NCI-H1092 (cell line): ENCODE measurements at regions not wholly inside any gene's neighbourhood (a gene's known extent, or its start where the extent isn't known, plus 50 kb on each side); places are given as distances from the start of the nearest gene placed in this dataset.
"Not testable (repeated sequence)": the region's sequence is repeated elsewhere in the genome, so short reads cannot be mapped to it uniquely, and the experiment has no call there.

ENCODE experiments used
- DNase-seq: peaks from one replicate; lab custom pipeline; 2025; lab: John Stamatoyannopoulos, UW

DNA sequence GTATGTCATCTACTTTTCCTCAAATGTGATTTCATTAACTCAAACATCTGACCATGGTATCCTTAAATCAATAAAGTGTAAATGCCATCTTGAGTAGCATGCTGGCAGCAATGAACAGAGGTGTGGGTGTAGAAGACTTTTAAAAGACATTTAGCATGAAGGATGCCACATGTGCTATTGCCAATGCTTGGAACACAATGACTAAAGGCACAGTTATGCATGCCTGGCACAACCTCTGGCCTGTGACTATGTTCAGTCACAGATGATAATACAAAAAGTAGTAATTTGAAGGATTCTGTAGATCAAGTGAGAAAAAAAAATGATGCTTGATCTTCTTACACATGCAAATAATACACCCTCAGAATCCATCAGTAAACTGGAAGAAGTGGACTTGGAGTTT is 938.9 kb upstream of the ADGRL4 start:
- DNase-seq = no peak

GRCh38 chr1:79929356-79929755 is 922.8 kb upstream of the ADGRL4 start:
- DNase-seq = no peak

- no peak for DNase-seq
Observed at GRCh38 chr1:79928901-79929300, 922.4 kb upstream of the ADGRL4 start.

- no peak for DNase-seq
Observed at GRCh38 chr1:79920960-79921669, 914.6 kb upstream of the ADGRL4 start.

DNA sequence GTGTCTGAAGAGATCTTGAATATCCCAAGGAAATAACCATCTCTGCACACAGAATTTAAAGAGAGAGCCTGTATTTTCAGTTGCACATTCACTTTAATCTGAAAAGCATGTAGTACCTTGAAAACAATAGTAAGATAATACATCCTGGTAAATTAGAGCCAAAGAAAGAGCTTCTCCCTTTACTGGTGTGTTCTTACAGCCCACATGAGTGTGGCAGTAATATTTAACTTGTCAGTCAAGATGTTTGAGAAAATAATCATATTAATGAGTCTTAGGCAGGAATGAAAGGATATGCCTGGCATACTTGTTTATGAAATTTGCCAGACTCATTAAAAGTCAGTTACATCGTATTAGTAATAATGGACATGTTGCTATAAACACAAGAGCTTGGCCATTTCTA is 908.4 kb upstream of the ADGRL4 start:
- DNase-seq = no peak

GRCh38 chr1:79912813-79913212 is 906.3 kb upstream of the ADGRL4 start:
- DNase-seq = no peak

DNA sequence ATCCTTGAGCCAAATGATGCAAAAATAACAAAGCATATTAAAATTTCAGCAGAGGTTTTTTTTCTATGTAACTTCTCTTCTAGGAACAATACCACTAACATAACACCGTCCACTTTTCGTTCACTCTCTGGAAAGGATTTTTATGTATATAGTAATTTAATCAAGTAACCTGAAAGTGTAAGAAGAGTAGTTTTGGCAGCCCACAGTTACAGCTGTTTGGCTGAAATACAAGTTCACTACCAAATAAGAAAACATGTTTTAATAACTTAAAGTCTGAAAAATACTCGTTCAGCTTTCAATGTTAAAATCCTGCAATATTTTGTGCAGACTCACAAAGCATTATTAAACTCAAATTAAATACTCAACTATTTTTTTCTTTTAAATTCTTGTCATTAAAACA is 896.8 kb upstream of the ADGRL4 start:
- DNase-seq = no peak

- DNase-seq = no peak
Observed at GRCh38 chr1:79902418-79902817, 895.9 kb upstream of the ADGRL4 start.

DNA sequence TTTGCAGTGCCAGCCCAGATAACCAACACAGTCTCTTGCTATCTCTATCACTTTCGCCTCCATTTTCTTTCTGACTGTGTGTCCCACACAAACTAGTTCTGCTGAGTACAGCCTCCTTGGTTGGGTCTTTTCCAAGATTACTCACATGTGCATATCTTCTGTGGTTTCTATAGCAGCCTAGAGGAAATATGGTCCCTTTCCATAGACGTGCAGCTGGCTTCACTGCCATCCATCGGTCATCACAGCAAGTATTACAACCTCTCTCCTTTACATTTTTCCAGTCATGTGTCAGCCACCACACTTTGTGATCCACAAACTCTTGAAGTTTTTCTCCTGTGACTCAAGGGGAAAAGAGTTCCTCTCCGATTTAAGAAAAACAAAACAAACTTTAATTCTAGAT is 893.4 kb upstream of the ADGRL4 start:
- no peak for DNase-seq

- DNase-seq = no peak
Observed at GRCh38 chr1:79896140-79896539, 889.6 kb upstream of the ADGRL4 start.

DNA sequence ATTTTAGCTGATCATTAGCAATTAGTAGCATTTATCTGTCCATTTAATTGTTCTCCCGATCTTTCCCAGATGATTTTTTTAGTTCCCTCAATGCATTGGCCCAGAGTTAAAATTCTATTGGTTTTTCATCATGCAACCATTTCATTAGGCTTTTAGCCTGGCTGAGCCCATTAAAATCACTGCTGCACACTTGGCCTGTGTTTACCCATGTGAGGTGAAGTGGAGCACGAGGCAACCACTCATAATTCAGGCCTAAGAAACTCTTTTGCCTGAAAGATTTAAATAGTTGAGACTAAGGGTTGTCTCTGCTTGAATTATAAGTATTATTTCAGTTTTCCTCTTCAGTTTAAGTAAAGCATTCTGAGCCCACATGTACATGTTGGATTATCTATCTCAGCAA is 889.0 kb upstream of the ADGRL4 start:
- no peak for DNase-seq

GRCh38 chr1:79894129-79894528 is 887.6 kb upstream of the ADGRL4 start:
- not testable (repeated sequence) for DNase-seq

- no peak for DNase-seq
Observed at GRCh38 chr1:79887059-79887458, 880.5 kb upstream of the ADGRL4 start.

DNA sequence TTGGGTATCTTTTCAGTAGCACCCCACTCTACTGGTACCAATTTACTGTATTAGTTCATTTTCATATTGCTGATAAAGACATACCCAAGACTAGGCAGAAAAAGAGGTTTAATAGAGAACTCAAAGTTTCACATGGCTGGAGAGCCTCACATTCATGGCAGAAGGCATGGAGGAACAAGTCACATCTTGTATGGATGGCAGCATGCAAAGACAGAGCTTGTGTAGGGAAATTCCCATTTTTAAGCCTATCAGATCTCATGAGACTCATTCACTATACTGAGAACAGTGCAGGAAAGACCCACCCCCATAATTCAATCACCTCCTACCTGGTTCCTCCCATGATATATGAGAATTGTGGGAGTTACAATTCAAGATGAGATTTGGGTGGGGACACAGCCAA is 878.6 kb upstream of the ADGRL4 start:
- DNase-seq = no peak

GRCh38 chr1:79877086-79877485 is 870.6 kb upstream of the ADGRL4 start:
- DNase-seq = no peak

DNA sequence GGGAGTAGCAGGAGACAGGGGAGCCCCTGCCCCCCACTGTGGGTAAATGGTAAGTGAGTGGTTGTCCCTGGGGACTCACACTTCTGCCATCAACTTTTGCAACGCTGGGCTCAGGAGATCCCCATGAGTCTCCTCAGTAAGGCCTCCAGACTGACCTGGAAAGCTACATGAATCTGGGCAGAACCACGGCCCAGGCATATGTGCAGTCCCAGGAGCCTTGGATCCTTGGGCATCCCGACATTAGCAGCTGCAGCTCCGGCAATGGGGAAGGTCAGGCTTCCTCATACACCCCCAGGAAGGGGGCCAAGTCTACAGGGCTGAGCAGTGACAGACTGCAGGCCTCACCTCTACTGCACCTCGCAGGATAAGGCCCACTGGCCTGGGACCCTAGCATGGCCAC is 868.7 kb upstream of the ADGRL4 start:
- no peak for DNase-seq

- no peak for DNase-seq
Observed at GRCh38 chr1:79874289-79874688, 867.8 kb upstream of the ADGRL4 start.

DNA sequence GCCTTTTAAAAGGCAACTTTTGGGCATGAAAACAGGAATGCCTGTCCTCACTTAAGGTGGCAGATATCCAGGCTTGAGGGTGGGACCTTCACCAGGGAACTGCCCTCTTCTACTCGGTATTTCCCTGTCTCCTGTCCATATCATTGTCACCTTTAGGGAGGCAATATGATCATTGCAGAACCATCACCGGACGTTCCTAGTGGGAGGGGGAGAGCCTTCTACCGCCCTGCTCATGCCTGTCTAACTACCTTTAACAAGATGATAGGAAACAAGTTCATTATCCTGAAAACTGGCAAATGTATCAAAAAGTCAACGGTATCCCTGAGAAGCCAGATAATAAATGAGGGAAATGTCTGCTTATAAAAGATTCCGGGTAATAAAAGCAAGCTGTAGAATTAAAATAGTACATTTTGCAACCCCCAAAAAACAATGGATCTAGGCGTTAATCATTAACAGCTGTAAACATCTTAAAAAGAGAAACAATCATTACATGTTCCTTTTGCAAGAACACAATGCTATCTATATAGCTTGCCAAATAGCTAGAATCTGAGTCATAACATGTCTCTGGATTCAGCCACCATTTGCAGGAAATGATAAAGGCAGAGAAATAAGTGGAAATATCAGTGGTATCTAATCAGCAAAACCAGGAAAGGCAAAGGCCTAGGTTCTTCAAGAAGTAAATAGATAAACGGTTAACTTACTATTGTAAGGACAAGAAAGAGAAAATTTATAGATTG is 852.9 kb upstream of the ADGRL4 start:
- DNase-seq = no peak

DNA sequence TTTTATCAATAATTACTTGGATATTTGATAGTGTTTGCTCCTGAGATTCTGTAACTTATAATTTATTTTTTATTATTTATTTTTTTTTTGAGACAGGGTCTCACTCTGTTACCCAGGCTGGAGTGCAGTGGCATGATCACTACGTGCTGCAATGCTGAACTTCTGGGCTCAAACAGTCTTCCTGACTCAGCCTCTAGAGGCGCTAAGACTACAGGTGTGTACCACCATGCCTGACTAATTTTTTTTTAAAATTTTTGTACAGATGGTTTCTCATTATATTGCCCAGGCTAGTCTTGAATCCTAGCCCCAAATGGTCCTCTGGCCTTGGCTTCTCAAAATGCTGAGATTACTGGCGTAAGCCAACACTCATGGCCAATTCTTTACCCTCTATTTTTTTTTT is 845.5 kb upstream of the ADGRL4 start:
- DNase-seq = no peak

GRCh38 chr1:79849388-79849787 is 842.9 kb upstream of the ADGRL4 start:
- DNase-seq = no peak

DNA sequence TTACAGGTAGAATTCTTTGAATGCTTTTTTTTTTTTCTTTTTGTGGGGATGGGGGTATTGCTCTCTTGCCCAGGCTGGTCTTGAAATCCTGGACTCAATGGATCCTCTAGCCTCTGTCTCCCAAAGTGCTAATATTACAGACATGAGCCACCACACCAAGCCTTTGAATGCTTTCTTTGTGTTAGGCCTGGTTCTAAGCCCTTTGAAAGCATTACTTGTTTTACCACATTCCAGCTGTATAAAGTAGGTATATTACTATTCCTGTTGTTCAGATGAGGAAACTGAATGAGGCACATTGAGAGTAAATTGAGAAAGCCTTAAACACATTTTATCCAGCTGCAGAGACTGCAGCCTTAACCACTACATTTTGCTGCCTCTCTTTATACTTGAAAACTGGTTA is 841.8 kb upstream of the ADGRL4 start:
- DNase-seq = no peak

GRCh38 chr1:79847700-79848099 is 841.2 kb upstream of the ADGRL4 start:
- DNase-seq = no peak

- DNase-seq = no peak
Observed at GRCh38 chr1:79845936-79846335, 839.4 kb upstream of the ADGRL4 start.

- DNase-seq = no peak
Observed at GRCh38 chr1:79842811-79843210, 836.3 kb upstream of the ADGRL4 start.
